ENCODE measurements at regions not wholly inside any gene's neighbourhood (a gene's known extent, or its start where the extent isn't known, plus 50 kb on each side); places are given as distances from the start of the nearest gene placed in this dataset.
"Not testable (repeated sequence)": the region's sequence is repeated elsewhere in the genome, so short reads cannot be mapped to it uniquely, and the experiment has no call there.

GRCh38 chr14:43127874-43128273 lies 1379.2 kb downstream of the FSCB start:
- not testable (repeated sequence) for TF ChIP-seq CTCF, POLR2A (IDR thresholded peaks at IDR 0.05)
